ENCODE measurements at regions not wholly inside any gene's neighbourhood (a gene's known extent, or its start where the extent isn't known, plus 50 kb on each side); places are given as distances from the start of the nearest gene placed in this dataset.

DNA sequence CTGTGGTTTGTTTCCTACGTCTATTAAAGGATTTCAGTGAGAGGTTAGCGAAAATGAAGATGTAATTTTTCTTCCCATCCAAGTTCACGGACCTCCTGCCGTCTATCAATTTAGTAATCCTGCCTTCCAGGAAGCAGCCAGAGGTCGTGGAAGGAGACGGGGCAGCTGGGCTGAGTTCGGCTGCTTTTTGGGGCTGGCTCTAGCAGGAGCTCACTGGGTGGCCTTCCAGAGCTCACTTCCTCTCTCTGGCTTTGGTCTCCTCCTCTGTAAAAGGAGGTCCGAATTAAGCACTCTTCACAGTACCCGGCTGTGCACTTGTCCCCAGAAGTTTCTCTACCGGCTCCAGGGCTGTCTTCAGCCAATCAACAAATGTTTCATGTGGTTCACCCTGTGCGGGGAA, 295.4 kb downstream of the BCOR start:
- Histone ChIP-seq H3K4me1 (ENCODE audit: control insufficient read depth, insufficient read depth, low read length) (no peaks in the 10 kb centered on the region), H3K4me3 (ENCODE audit: low read length) (no peak overlapping the region), H3K9me3 (ENCODE audit: control insufficient read depth, insufficient read depth, low read length) (no peaks in the 10 kb centered on the region), H3K27ac (ENCODE audit: low read length) (no peak overlapping the region), H3K36me3 (ENCODE audit: control insufficient read depth, insufficient read depth, low read length) (no peaks in the 10 kb centered on the region), H3K27me3 (ENCODE audit: control insufficient read depth, insufficient read depth, low read length) (no peaks in the 10 kb centered on the region)
- H3K27me3 Mint-ChIP-seq (ENCODE audit: low read depth in 2 of 2) = peaks cover 2 to 8% of the 10 kb centered on the region in 2 donors
- no peak for ATAC-seq
- no peak for TF ChIP-seq CTCF (IDR thresholded peaks at IDR 0.05)
- intact Hi-C loops (cut with micrococcal nuclease) = no loop called here
- H3K27ac Mint-ChIP-seq = no peak overlapping the region
- H3K9me3 Mint-ChIP-seq = no peaks in the 10 kb centered on the region
- H3K4me1 Mint-ChIP-seq = no peaks in the 10 kb centered on the region
- H3K4me3 Mint-ChIP-seq = no peak overlapping the region
- no peaks in the 10 kb centered on the region for H3K36me3 Mint-ChIP-seq
- WGBS (ENCODE audit: insufficient coverage) = 71% methylated on average over 9 of the region's 11 CpGs
- DNase-seq = no peak

DNA sequence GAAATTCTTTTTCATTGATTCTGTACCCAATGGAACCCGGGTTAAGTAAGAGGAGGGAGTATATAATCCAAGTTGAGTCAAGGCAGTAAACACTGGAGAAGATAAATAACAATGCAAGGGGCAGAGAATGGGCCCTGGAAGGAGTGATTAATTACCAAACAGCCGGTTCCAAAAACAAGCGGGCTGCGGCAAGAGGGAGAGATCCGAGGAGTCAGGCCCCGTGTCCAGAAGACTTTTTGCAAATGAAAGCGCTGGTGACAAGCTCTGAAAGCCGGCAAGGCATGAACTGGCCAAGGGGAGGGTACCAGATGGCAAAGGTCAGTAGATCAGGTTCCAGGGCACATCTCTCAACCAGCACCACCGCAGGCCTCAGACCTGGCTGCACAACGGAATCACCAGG, 294.9 kb downstream of the BCOR start:
- ATAC-seq (no peak), DNase-seq (no peak)
- no peaks in the 10 kb centered on the region for H3K27me3 ChIP-seq (ENCODE audit: control insufficient read depth, insufficient read depth, low read length)
- peaks cover 0 to 8% of the 10 kb centered on the region in 2 donors for H3K27me3 Mint-ChIP-seq (ENCODE audit: low read depth in 2 of 2)
- no peaks in the 10 kb centered on the region for H3K9me3 Mint-ChIP-seq
- no peak overlapping the region for H3K4me3 ChIP-seq (ENCODE audit: low read length)
- no peak overlapping the region for H3K27ac ChIP-seq (ENCODE audit: low read length)
- H3K27ac Mint-ChIP-seq = no peak overlapping the region
- no peak for TF ChIP-seq CTCF (IDR thresholded peaks at IDR 0.05)
- H3K9me3 ChIP-seq (ENCODE audit: control insufficient read depth, insufficient read depth, low read length) = no peaks in the 10 kb centered on the region
- H3K36me3 ChIP-seq (ENCODE audit: control insufficient read depth, insufficient read depth, low read length) = no peaks in the 10 kb centered on the region
- H3K36me3 Mint-ChIP-seq = no peaks in the 10 kb centered on the region
- intact Hi-C loops (cut with micrococcal nuclease) = no loop called here
- no peaks in the 10 kb centered on the region for H3K4me1 ChIP-seq (ENCODE audit: control insufficient read depth, insufficient read depth, low read length)
- WGBS (ENCODE audit: insufficient coverage) = 94% methylated on average over 8 of the region's 10 CpGs
- no peaks in the 10 kb centered on the region for H3K4me1 Mint-ChIP-seq
- no peak overlapping the region for H3K4me3 Mint-ChIP-seq

GRCh38 chrX:39805022-39805421, 292.7 kb downstream of the BCOR start:
- intact Hi-C loops (cut with micrococcal nuclease) = no loop called here
- H3K9me3 Mint-ChIP-seq = no peaks in the 10 kb centered on the region
- no peaks in the 10 kb centered on the region for H3K27me3 ChIP-seq (ENCODE audit: control insufficient read depth, insufficient read depth, low read length)

More at GRCh38 chrX:39805022-39805421, 292.7 kb downstream of the BCOR start:
- no peak for TF ChIP-seq CTCF (IDR thresholded peaks at IDR 0.05)
- H3K36me3 Mint-ChIP-seq = no peaks in the 10 kb centered on the region
- H3K4me3 Mint-ChIP-seq = no peak overlapping the region
- H3K36me3 ChIP-seq (ENCODE audit: control insufficient read depth, insufficient read depth, low read length) = no peaks in the 10 kb centered on the region
- H3K9me3 ChIP-seq (ENCODE audit: control insufficient read depth, insufficient read depth, low read length) = no peaks in the 10 kb centered on the region
- H3K4me3 ChIP-seq (ENCODE audit: low read length) = no peak overlapping the region
- H3K4me1 Mint-ChIP-seq = no peaks in the 10 kb centered on the region
- ATAC-seq (no peak), DNase-seq (no peak)
- no peaks in the 10 kb centered on the region for H3K4me1 ChIP-seq (ENCODE audit: control insufficient read depth, insufficient read depth, low read length)
- peaks cover 2 to 20% of the 10 kb centered on the region in 2 donors for H3K27me3 Mint-ChIP-seq (ENCODE audit: low read depth in 2 of 2)
- WGBS (ENCODE audit: insufficient coverage) = 91% methylated on average over 2 of the region's 2 CpGs
- no peak overlapping the region for H3K27ac Mint-ChIP-seq
- no peak overlapping the region for H3K27ac ChIP-seq (ENCODE audit: low read length)

Data from natural killer cell (primary cell).